Peyer's patch (tissue), 4 donors: ENCODE measurements at regions not wholly inside any gene's neighbourhood (a gene's known extent, or its start where the extent isn't known, plus 50 kb on each side); places are given as distances from the start of the nearest gene placed in this dataset.

Source experiments
- DNase-seq, 3 donors: peaks; one replicate each; pipeline ENCODE4 v3.0.0-alpha.2; 2017 to 2019
- H3K27ac ChIP-seq, 4 donors: fragments of 200-600 bp; sonication (generic); one replicate each; pipeline ENCODE4 v1.5.1; 2016 to 2019
- H3K27me3 ChIP-seq, 2 donors: fragments of 200-600 bp; sonication (generic); one replicate each; pipeline ENCODE4 v1.5.1; 2019
- H3K36me3 ChIP-seq, 3 donors: fragments of 200-600 bp; sonication (generic); one replicate each; pipeline ENCODE4 v1.5.1; 2016 to 2019
- H3K4me1 ChIP-seq, 4 donors: fragments of 200-600 bp; sonication (generic); one replicate each; pipeline ENCODE4 v1.5.1; 2016 to 2019
- H3K4me3 ChIP-seq, 4 donors: fragments of 200-600 bp; sonication (generic); 1 replicate in 3 of 4; 2 replicates in 1 of 4; pipeline ENCODE4 v1.5.1; 2016 to 2019; ENCODE audit warnings: mild to moderate bottlenecking in 1 of 4
- H3K9me3 ChIP-seq, 4 donors: fragments of 200-600 bp; sonication (generic); one replicate each; pipeline ENCODE4 v1.5.1; 2016 to 2019; ENCODE audit warnings: mild to moderate bottlenecking in 1 of 4
- POLR2A ChIP-seq, 2 donors: fragments of 450-650 bp; IDR thresholded peaks; one replicate each; pipeline ENCODE4 v1.5.1; 2017; ENCODE audit warnings: antibody characterized with exemption in 2 of 2, mild to moderate bottlenecking in 2 of 2, moderate library complexity in 2 of 2
- TF ChIP-seq, protein P1 (sequence below), 6 experiments: fragments of 450-650 bp in 4 of 6; fragments of 200-600 bp in 2 of 6; sonication (generic) in 1 of 6; IDR thresholded peaks; one replicate each; pipeline ENCODE4 v1.5.1; 2017 to 2019; ENCODE audit warnings: antibody characterized with exemption in 6 of 6, mild to moderate bottlenecking in 3 of 6, moderate library complexity in 1 of 6

DNA sequence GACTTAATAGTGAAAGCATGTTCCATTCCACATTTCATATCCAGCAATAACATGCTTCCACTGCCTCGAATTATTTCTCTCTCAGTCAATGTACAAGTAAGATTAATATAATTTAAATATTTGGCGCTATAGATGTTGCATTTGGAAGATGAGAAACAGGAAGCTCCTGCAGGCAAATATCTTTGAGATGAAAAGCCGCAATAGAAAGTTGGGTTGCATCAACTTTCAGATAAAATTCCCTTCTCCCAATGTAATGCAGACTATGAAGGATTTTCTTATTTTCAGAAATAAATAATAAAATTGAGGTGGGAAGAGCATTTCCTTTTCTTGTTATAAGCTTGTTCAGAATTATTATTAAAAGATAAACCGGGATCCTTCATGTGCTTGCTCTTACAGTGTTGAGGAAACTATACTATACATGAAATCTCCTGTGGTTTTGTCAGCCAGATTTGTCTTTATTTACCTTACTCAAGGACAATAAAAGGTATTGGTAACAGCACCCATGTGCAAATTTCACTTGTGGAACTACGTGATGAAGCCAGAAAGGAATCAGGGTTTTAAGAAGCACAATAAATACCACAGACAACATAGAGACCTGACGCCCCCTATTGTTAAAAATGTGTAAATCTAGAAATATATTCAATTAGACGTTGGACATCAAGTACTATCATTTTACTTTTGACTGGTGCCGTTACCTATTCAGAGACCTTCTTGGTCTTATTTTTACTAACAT, 307.0 kb downstream of the ARPP21 start:
- Histone ChIP-seq H3K27ac (no peak overlapping the region), H3K27me3 (no peaks in the 10 kb centered on the region), H3K9me3 (no peaks in the 10 kb centered on the region), H3K4me1 (peaks cover 0 to 12% (median 0%) of the 10 kb centered on the region in 4 donors), H3K36me3 (no peaks in the 10 kb centered on the region), H3K4me3 (no peak overlapping the region)
- no peak for DNase-seq
- no peak for TF ChIP-seq POLR2A (IDR thresholded peaks at IDR 0.05)
- TF ChIP-seq, protein P1, sequence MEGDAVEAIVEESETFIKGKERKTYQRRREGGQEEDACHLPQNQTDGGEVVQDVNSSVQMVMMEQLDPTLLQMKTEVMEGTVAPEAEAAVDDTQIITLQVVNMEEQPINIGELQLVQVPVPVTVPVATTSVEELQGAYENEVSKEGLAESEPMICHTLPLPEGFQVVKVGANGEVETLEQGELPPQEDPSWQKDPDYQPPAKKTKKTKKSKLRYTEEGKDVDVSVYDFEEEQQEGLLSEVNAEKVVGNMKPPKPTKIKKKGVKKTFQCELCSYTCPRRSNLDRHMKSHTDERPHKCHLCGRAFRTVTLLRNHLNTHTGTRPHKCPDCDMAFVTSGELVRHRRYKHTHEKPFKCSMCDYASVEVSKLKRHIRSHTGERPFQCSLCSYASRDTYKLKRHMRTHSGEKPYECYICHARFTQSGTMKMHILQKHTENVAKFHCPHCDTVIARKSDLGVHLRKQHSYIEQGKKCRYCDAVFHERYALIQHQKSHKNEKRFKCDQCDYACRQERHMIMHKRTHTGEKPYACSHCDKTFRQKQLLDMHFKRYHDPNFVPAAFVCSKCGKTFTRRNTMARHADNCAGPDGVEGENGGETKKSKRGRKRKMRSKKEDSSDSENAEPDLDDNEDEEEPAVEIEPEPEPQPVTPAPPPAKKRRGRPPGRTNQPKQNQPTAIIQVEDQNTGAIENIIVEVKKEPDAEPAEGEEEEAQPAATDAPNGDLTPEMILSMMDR (IDR thresholded peaks at IDR 0.05) = peak in 2 of 6 experiments; percentile 6 to 20

DNA sequence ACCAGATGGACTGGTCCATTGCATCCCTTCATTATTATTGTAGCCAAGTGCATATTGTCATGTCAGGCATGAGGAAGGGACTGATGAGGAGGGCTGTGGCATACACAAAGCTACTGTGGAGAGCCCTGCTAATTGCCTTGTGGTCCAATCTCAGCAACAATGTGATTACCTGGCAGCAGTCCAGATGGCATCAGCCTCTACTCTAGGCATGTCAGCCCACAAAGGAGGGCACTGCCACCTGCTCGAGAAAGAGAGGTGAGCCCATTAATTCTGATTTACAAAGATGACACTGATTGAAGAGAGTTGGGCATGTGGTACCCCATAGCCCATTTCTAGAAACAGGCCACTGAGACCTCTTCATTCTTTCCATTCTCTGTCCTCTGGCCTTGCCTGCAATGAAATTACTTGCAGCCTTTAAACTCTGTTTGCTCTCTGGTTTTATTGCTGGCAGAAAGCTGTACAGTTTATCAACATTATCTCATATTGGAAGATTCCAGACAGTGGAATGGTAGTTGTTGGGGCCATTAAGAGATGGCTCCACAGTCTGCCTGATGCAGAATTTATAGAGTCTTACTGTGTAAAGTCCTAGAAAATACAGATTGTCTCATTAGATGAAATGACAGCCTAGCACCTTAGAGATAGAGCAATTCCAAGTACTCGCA, 307.7 kb downstream of the ARPP21 start:
- TF ChIP-seq POLR2A (IDR thresholded peaks at IDR 0.05) = no peak
- TF ChIP-seq, protein P1 (IDR thresholded peaks at IDR 0.05) = no peak
- Histone ChIP-seq H3K4me3 (no peak overlapping the region), H3K9me3 (no peaks in the 10 kb centered on the region), H3K27me3 (no peaks in the 10 kb centered on the region), H3K27ac (no peak overlapping the region), H3K4me1 (peaks cover 0 to 12% (median 0%) of the 10 kb centered on the region in 4 donors), H3K36me3 (no peaks in the 10 kb centered on the region)
- DNase-seq = peak in 1 of 3 donors; percentile 62

DNA sequence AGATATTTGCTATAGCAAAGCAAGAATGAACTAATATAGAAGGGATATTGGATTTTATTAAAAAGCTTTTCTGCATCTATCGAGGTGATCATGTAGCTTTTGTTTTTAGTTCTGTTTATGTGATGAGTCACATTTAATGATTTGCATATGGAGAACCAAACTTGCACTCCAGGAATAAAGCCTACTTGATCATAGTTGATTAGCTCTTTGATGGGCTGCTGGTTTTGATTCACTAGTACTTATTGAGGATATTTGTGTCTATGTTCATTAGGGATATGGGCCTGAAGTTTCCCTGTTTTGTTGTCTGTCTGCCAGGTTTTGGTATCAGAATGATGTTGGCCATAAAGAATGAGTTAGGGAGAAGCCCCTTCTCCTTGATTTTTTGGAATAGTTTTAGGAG, 310.7 kb downstream of the ARPP21 start:
- no peak for TF ChIP-seq POLR2A (IDR thresholded peaks at IDR 0.05)
- DNase-seq = no peak
- Histone ChIP-seq H3K4me1 (peaks cover 0 to 12% (median 0%) of the 10 kb centered on the region in 4 donors), H3K36me3 (no peaks in the 10 kb centered on the region), H3K4me3 (no peak overlapping the region), H3K27ac (no peak overlapping the region), H3K27me3 (no peaks in the 10 kb centered on the region), H3K9me3 (no peaks in the 10 kb centered on the region)

DNA sequence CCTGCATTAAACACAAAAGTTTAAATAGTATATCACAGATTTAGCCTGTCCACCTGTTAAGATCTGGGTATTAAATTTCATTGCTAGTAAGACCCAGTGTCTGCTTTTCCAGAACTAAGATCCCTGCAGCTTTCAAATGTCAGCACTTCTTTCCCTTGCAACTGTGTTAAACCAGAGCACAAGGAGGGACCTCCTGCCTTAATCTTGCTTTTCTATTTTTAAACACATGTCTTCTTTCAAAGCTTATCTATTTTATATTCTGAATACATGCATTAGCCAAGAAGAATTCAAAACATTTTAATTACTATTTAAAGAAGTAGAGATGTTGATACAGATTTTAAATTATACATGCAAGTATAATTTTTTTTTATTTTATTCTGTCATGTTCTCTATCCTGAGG, 315.1 kb downstream of the ARPP21 start:
- no peaks in the 10 kb centered on the region for H3K36me3 ChIP-seq
- no peak overlapping the region for H3K4me3 ChIP-seq
- TF ChIP-seq, protein P1 (IDR thresholded peaks at IDR 0.05) = no peak
- no peak for TF ChIP-seq POLR2A (IDR thresholded peaks at IDR 0.05)
- H3K27me3 ChIP-seq = no peaks in the 10 kb centered on the region
- no peaks in the 10 kb centered on the region for H3K9me3 ChIP-seq
- no peak overlapping the region for H3K27ac ChIP-seq
- H3K4me1 ChIP-seq = no peaks in the 10 kb centered on the region
- no peak for DNase-seq

DNA sequence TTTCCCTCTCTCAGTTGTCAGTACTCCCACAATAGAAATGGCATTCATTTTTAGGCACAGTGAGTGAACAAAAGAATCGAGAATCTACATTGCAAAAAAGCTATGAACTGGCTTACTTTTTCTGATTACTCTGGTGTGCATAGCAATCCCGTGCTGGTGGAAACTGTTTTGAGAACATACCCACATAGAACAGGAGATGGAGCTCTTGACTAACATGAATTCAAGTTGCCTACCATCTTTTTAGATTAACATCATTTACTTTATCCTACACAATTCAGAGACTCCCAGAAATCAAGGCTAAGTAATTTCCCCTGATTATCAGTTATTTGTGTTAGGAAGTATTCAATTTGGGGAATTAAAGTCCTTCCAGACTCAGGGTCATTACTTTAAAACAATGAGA, 326.6 kb downstream of the ARPP21 start:
- TF ChIP-seq, protein P1 (IDR thresholded peaks at IDR 0.05) = peak in 4 of 6 experiments; percentile 22 to 43 (median 34)
- no peak for TF ChIP-seq POLR2A (IDR thresholded peaks at IDR 0.05)
- no peak for DNase-seq
- no peak overlapping the region for H3K4me3 ChIP-seq
- no peaks in the 10 kb centered on the region for H3K27me3 ChIP-seq
- H3K4me1 ChIP-seq = no peaks in the 10 kb centered on the region
- no peaks in the 10 kb centered on the region for H3K36me3 ChIP-seq
- no peaks in the 10 kb centered on the region for H3K9me3 ChIP-seq
- H3K27ac ChIP-seq = no peak overlapping the region
